GM23338 (cell line): ENCODE measurements at regions not wholly inside any gene's neighbourhood (a gene's known extent, or its start where the extent isn't known, plus 50 kb on each side); places are given as distances from the start of the nearest gene placed in this dataset.

ENCODE experiments used
- CREB1 ChIP-seq: fragments of 250-450 bp; sonication (Bioruptor Pico); IDR thresholded peaks from 2 replicates; pipeline ENCODE4 v1.5.0; 2020; ENCODE audit warnings: low read depth, mild to moderate bottlenecking, moderate library complexity
- EZH2 ChIP-seq: fragments of 200-600 bp; sonication (generic); IDR thresholded peaks from one replicate; pipeline ENCODE4 v1.8.0; 2017; ENCODE audit warnings: antibody characterized with exemption, mild to moderate bottlenecking, low read depth; ENCODE audit not compliant: unreplicated experiment
- EZH2phosphoT487 ChIP-seq: fragments of 200-600 bp; sonication (generic); IDR thresholded peaks from one replicate; pipeline ENCODE4 v1.8.1; 2018; ENCODE audit warnings: antibody characterized with exemption; ENCODE audit not compliant: unreplicated experiment
- TF ChIP-seq, protein P1 (sequence below), 2 experiments: fragments of 200-600 bp in 1 of 2; sonication (generic) in 1 of 2; conservative IDR thresholded peaks; 2 replicates each; pipeline versions ENCODE4 v1.5.1 to v1.6.1; 2016 to 2017; ENCODE audit warnings: antibody characterized with exemption in 2 of 2, low read depth in 2 of 2, mild to moderate bottlenecking in 2 of 2, moderate library complexity in 1 of 2
- TF ChIP-seq, protein P2 (sequence below): IDR thresholded peaks from one replicate; pipeline ENCODE4 v1.6.1; 2018; ENCODE audit warnings: antibody characterized with exemption; ENCODE audit not compliant: unreplicated experiment

- TF ChIP-seq, protein P1, sequence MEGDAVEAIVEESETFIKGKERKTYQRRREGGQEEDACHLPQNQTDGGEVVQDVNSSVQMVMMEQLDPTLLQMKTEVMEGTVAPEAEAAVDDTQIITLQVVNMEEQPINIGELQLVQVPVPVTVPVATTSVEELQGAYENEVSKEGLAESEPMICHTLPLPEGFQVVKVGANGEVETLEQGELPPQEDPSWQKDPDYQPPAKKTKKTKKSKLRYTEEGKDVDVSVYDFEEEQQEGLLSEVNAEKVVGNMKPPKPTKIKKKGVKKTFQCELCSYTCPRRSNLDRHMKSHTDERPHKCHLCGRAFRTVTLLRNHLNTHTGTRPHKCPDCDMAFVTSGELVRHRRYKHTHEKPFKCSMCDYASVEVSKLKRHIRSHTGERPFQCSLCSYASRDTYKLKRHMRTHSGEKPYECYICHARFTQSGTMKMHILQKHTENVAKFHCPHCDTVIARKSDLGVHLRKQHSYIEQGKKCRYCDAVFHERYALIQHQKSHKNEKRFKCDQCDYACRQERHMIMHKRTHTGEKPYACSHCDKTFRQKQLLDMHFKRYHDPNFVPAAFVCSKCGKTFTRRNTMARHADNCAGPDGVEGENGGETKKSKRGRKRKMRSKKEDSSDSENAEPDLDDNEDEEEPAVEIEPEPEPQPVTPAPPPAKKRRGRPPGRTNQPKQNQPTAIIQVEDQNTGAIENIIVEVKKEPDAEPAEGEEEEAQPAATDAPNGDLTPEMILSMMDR (conservative IDR thresholded peaks at IDR 0.05; ENCODE audit: low read depth in 2 of 2): no peak
- TF ChIP-seq, protein P2, sequence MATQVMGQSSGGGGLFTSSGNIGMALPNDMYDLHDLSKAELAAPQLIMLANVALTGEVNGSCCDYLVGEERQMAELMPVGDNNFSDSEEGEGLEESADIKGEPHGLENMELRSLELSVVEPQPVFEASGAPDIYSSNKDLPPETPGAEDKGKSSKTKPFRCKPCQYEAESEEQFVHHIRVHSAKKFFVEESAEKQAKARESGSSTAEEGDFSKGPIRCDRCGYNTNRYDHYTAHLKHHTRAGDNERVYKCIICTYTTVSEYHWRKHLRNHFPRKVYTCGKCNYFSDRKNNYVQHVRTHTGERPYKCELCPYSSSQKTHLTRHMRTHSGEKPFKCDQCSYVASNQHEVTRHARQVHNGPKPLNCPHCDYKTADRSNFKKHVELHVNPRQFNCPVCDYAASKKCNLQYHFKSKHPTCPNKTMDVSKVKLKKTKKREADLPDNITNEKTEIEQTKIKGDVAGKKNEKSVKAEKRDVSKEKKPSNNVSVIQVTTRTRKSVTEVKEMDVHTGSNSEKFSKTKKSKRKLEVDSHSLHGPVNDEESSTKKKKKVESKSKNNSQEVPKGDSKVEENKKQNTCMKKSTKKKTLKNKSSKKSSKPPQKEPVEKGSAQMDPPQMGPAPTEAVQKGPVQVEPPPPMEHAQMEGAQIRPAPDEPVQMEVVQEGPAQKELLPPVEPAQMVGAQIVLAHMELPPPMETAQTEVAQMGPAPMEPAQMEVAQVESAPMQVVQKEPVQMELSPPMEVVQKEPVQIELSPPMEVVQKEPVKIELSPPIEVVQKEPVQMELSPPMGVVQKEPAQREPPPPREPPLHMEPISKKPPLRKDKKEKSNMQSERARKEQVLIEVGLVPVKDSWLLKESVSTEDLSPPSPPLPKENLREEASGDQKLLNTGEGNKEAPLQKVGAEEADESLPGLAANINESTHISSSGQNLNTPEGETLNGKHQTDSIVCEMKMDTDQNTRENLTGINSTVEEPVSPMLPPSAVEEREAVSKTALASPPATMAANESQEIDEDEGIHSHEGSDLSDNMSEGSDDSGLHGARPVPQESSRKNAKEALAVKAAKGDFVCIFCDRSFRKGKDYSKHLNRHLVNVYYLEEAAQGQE: no peak
- TF ChIP-seq EZH2phosphoT487 (no peak), EZH2 (no peak), CREB1 (no peak)
Observed at GRCh38 chr20:17068084-17068711, 158.6 kb upstream of the PCSK2 start.
